ENCODE measurements at regions not wholly inside any gene's neighbourhood (a gene's known extent, or its start where the extent isn't known, plus 50 kb on each side); places are given as distances from the start of the nearest gene placed in this dataset.

GRCh38 chr2:125572660-125573059 lies 1083.3 kb upstream of the GYPC start:
- no peak for TF ChIP-seq CTCF (IDR thresholded peaks at IDR 0.05)
- no peak for TF ChIP-seq ZFX (IDR thresholded peaks at IDR 0.05; ENCODE audit: borderline replicate concordance)

All from 22Rv1 (cell line).